HL-60 (cell line): ENCODE measurements at regions not wholly inside any gene's neighbourhood (a gene's known extent, or its start where the extent isn't known, plus 50 kb on each side); places are given as distances from the start of the nearest gene placed in this dataset.

Experiments
- DNase-seq, 2 experiments: peaks; one replicate each; pipeline ENCODE4 v3.0.0-alpha.2; 2010 to 2020; ENCODE audit warnings: low read depth in 1 of 2, low spot score in 1 of 2
- H3K27ac ChIP-seq: fragments of 250-450 bp; sonication (Bioruptor Pico); replicated peaks from 2 replicates; pipeline ENCODE4 v1.5.1; 2020; ENCODE audit warnings: mild to moderate bottlenecking, moderate library complexity
- H3K27me3 ChIP-seq: fragments of 250-450 bp; sonication (Bioruptor Pico); 2 replicates; pipeline ENCODE4 v1.5.1; 2021; ENCODE audit warnings: mild to moderate bottlenecking, moderate library complexity; ENCODE audit not compliant: insufficient read depth, poor library complexity, severe bottlenecking
- H3K4me3 ChIP-seq: replicated peaks from 2 replicates; pipeline ENCODE4 v1.5.1; 2011; ENCODE audit warnings: mild to moderate bottlenecking, control low read depth, low read length; ENCODE audit not compliant: insufficient read depth
- GABPA ChIP-seq: IDR thresholded peaks from 2 replicates; pipeline ENCODE4 v1.6.1; 2012; ENCODE audit warnings: low read depth
- POLR2AphosphoS5 ChIP-seq: IDR thresholded peaks from 2 replicates; pipeline ENCODE4 v1.6.1; 2012; ENCODE audit warnings: low read depth
- REST ChIP-seq: IDR thresholded peaks from 2 replicates; pipeline ENCODE4 v1.6.1; 2012; ENCODE audit warnings: low read depth; ENCODE audit not compliant: insufficient replicate concordance
- SPI1 ChIP-seq: IDR thresholded peaks from 2 replicates; pipeline ENCODE4 v1.6.1; 2012; ENCODE audit warnings: low read depth, mild to moderate bottlenecking, borderline replicate concordance
- TF ChIP-seq, protein P1 (sequence below): IDR thresholded peaks from one replicate; pipeline ENCODE4 v1.5.1; 2011; ENCODE audit warnings: low read length, control low read depth, inconsistent platforms; ENCODE audit not compliant: insufficient read depth

DNA sequence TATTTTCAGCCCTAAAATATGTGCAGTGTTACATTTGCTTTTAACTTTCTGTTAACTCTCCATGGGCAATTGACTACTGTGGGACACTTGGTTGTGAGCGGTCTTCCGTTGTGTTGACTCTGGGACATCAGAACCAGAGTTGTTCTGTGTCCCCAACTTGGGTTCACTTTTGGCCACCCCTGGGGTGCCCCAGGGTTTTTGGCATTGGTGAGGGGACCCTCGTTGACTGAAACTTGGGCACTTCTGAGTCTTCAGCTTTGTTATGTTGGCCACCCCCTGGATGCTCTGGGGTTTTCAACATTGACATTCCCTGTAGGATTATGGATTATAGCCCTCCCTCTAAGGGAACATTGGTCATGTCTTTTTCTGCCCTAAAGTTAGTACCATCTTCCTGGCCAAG, 57.1 kb downstream of the OR10H4 start:
- DNase-seq = no peak
- H3K27ac ChIP-seq = no peak overlapping the region
- no peaks in the 10 kb centered on the region for H3K27me3 ChIP-seq
- no peak overlapping the region for H3K4me3 ChIP-seq
- TF ChIP-seq POLR2AphosphoS5 = no peak
- no peak for TF ChIP-seq GABPA
- no peak for TF ChIP-seq SPI1
- TF ChIP-seq, protein P1, sequence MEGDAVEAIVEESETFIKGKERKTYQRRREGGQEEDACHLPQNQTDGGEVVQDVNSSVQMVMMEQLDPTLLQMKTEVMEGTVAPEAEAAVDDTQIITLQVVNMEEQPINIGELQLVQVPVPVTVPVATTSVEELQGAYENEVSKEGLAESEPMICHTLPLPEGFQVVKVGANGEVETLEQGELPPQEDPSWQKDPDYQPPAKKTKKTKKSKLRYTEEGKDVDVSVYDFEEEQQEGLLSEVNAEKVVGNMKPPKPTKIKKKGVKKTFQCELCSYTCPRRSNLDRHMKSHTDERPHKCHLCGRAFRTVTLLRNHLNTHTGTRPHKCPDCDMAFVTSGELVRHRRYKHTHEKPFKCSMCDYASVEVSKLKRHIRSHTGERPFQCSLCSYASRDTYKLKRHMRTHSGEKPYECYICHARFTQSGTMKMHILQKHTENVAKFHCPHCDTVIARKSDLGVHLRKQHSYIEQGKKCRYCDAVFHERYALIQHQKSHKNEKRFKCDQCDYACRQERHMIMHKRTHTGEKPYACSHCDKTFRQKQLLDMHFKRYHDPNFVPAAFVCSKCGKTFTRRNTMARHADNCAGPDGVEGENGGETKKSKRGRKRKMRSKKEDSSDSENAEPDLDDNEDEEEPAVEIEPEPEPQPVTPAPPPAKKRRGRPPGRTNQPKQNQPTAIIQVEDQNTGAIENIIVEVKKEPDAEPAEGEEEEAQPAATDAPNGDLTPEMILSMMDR = no peak
- TF ChIP-seq REST = no peak

- H3K27me3 ChIP-seq = no peaks in the 10 kb centered on the region
- no peak overlapping the region for H3K4me3 ChIP-seq
- TF ChIP-seq POLR2AphosphoS5 (no peak), SPI1 (no peak), GABPA (no peak), REST (no peak)
- TF ChIP-seq, protein P1 = no peak
- H3K27ac ChIP-seq = no peak overlapping the region
- DNase-seq = no peak
These were observed 63.7 kb upstream of the TPM4 start for GRCh38 chr19:16012552-16012951.

- no peak overlapping the region for H3K27ac ChIP-seq
- no peak overlapping the region for H3K4me3 ChIP-seq
- TF ChIP-seq, protein P1 = no peak
- TF ChIP-seq POLR2AphosphoS5 (no peak), GABPA (no peak), SPI1 (no peak), REST (no peak)
- no peaks in the 10 kb centered on the region for H3K27me3 ChIP-seq
- DNase-seq = no peak
These were observed 63.0 kb upstream of the TPM4 start for GRCh38 chr19:16013181-16013850.
